ENCODE measurements at regions not wholly inside any gene's neighbourhood (a gene's known extent, or its start where the extent isn't known, plus 50 kb on each side); places are given as distances from the start of the nearest gene placed in this dataset.
A peak's percentile ranks its signal among the peaks of the same experiment; 100 is the strongest.

DNA sequence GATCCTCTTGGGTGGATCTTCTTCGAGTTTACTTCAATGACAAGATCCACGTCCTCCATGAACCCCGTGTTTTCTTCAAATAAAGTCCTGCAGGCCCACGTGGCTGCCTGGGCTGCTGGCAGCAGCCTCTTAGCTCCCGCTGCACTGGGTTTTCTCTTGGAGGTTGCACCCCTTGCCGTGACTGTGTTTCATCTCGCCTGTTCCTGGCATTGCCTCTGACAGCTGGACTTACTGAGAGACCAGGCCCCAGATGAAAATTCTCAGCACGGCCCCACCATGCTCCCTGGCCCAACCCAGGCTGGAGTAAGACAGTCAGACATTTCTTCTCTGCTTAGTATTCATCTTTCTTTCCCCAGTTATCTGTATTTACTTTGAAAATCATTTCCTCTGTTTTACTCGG, 274.8 kb upstream of the RUNX1 start:
- H3K4me3 ChIP-seq (ENCODE audit: low read depth, low read length) = no peak overlapping the region
- DNase-seq (ENCODE audit: low read depth) = peak; percentile 88

DNA sequence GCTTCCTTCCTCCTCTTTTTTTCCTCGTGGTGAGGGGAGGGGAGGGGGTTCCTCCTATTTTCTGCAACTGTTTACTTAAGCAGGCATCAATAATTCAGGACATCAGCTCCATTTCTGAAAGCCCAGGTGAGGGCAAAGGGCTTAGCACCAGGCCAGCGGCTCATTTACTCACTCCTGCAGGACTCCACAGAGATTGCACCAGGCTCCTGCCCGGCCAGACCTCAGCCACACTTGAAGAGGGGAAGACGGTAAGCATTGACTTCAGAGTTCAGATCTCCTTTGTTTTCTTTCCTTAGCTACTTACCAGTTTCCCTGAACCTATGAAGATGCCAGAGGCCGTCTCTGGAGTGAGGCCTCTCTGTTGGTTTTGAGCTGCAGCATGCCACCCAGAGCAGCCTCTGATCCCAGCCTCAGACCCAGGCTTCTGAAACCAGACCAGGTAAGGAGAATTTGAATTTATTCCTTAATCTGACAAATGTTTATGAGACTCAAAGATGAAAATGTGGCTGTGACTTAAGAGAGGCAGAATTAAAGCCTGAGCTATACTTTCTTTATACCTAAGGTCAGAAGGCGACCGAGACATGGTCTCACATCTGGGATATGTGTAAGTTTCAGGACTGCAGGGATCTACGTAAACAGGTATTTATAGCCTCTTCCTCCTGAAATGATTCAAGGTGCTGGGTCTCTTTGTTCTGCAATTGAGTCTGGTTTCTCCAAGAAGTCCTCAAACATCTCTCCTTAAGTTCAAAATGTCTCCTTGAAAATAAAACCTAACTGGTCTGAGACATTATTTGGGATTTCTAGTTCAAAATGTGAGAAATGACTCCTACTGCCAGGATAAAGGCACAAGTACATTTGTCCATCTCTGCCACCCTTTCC, 272.5 kb upstream of the RUNX1 start:
- TF ChIP-seq, protein P1, sequence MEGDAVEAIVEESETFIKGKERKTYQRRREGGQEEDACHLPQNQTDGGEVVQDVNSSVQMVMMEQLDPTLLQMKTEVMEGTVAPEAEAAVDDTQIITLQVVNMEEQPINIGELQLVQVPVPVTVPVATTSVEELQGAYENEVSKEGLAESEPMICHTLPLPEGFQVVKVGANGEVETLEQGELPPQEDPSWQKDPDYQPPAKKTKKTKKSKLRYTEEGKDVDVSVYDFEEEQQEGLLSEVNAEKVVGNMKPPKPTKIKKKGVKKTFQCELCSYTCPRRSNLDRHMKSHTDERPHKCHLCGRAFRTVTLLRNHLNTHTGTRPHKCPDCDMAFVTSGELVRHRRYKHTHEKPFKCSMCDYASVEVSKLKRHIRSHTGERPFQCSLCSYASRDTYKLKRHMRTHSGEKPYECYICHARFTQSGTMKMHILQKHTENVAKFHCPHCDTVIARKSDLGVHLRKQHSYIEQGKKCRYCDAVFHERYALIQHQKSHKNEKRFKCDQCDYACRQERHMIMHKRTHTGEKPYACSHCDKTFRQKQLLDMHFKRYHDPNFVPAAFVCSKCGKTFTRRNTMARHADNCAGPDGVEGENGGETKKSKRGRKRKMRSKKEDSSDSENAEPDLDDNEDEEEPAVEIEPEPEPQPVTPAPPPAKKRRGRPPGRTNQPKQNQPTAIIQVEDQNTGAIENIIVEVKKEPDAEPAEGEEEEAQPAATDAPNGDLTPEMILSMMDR (IDR thresholded peaks at IDR 0.05; ENCODE audit: insufficient read depth, low read depth, low read length) = no peak
- no peak for DNase-seq (ENCODE audit: low read depth)

More for the DNA sequence above, 274.8 kb upstream of the RUNX1 start:
- TF ChIP-seq, protein P1 (IDR thresholded peaks at IDR 0.05; ENCODE audit: insufficient read depth, low read depth, low read length) = no peak

DNA sequence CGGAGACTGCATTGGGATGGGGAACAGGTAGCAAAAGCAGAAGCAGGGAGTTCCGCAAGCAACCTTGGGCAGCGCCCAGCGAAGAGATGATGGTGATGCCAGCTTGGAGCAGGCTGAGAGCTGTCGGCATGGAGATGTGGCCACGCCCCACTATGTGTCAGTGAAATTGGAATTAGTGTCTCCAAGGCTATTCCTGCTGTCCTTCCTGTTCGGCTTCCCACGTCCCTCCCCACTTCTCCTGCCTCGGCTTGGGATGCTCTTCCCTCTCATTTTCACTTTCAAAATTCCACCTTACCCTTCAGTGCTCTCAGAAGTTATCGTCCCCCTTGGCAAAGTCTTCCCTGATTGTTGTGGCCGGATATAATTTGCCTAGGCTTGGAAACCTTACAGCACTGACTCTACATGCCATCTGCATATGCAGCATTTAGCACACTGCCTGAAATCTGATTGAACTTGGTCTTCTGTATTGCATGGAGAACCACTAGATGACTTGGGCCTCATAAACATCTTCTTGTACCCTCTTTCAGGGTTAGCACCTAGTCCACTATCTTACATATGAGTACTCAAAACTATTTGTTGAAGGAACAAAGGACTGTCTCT, 270.7 kb upstream of the RUNX1 start:
- no peak for DNase-seq (ENCODE audit: low read depth)
- H3K4me3 ChIP-seq (ENCODE audit: low read depth, low read length) = no peak overlapping the region
- TF ChIP-seq, protein P1 (IDR thresholded peaks at IDR 0.05; ENCODE audit: insufficient read depth, low read depth, low read length) = no peak

More for the DNA sequence above, 272.5 kb upstream of the RUNX1 start:
- H3K4me3 ChIP-seq (ENCODE audit: low read depth, low read length) = no peak overlapping the region

DNA sequence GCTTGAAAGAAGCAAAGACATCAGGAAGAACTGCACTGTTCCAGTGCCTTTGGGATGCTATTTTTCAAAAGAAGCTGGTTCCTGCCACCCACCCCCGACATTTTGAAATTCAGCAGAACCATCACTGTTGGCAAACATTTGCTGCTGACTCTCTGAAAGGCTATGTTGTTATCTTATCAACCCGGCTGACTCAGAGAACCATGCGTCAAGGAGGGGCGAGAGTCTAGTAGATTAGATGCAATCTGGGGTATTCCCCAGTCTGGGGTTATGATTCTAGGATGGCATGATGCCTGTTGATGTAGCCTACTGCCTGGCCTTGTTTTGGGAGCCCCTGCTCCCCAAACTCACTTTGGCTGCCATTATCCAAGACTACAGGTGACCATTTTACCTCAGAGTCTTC, 267.8 kb upstream of the RUNX1 start:
- no peak overlapping the region for H3K4me3 ChIP-seq (ENCODE audit: low read depth, low read length)
- DNase-seq (ENCODE audit: low read depth) = peak; percentile 93
- TF ChIP-seq, protein P1 (IDR thresholded peaks at IDR 0.05; ENCODE audit: insufficient read depth, low read depth, low read length) = no peak

DNA sequence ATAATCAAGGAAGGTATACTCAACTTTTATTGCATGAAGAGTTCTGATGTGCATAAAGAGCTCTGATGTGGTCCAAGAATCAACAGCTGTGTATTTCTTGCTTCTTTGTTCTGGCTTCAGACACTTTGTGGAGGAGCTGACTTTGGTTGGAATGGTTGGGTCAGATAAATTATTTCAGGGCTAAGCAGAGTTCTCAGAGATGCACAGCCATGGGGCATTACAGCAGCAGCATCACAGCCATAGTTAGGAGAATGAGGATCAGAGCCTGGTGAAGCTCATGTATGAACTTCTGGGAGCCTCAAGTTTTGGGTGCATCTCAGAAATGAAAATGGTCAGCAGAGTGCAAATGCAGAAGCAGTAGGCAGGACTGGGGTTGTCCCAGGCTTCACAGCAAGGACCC, 267.4 kb upstream of the RUNX1 start:
- no peak overlapping the region for H3K4me3 ChIP-seq (ENCODE audit: low read depth, low read length)
- TF ChIP-seq, protein P1 (IDR thresholded peaks at IDR 0.05; ENCODE audit: insufficient read depth, low read depth, low read length) = no peak
- DNase-seq (ENCODE audit: low read depth) = no peak

DNA sequence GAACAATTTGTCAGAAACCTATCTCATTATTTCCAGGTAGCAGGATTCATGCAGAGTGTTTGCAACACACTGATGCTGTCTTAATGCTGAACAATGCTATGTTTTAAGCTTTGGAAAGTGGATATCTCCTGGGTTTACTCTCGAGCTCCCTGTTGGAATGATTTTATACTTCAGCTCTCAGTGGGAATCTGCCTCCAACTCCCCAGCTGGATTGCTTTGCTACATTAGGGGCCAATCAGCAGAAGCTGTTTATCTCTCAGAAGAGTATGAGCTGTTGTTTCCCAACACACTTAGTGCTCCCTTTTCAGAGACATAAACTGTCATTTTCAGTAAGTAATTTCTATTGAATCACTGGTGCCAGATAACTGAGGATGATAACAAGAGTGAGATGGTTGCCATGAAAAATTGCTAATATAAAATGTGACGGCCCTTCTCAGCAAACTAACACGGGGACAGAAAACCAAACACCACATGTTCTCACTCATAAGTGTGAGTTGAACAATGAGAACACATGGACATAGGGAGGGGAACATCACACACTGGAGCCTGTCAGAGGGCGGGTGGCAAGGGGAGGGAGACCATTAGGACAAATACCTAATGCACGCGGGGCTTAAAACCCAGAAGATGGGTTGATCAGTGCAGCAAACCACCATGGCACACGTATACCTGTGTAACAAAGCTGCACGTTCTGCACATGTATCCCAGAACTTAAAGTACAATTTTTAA, 265.9 kb upstream of the RUNX1 start:
- TF ChIP-seq, protein P1 (IDR thresholded peaks at IDR 0.05; ENCODE audit: insufficient read depth, low read depth, low read length) = no peak
- no peak overlapping the region for H3K4me3 ChIP-seq (ENCODE audit: low read depth, low read length)
- DNase-seq (ENCODE audit: low read depth) = peak; percentile 67

Data from fibroblast of villous mesenchyme (primary cell).